Suprapubic skin (tissue), 4 donors: ENCODE measurements at regions not wholly inside any gene's neighbourhood (a gene's known extent, or its start where the extent isn't known, plus 50 kb on each side); places are given as distances from the start of the nearest gene placed in this dataset.

Source experiments
- DNase-seq, 2 donors: peaks; one replicate each; pipeline ENCODE4 v3.0.0-alpha.2; 2019; ENCODE audit warnings: low spot score in 2 of 2
- H3K27ac ChIP-seq: fragments of 200-600 bp; sonication (generic); one replicate; pipeline ENCODE4 v1.5.1; 2019
- H3K27me3 ChIP-seq: fragments of 200-600 bp; sonication (generic); one replicate; pipeline ENCODE4 v1.5.1; 2019
- H3K36me3 ChIP-seq: fragments of 200-600 bp; sonication (generic); one replicate; pipeline ENCODE4 v1.5.1; 2019
- H3K4me1 ChIP-seq: fragments of 200-600 bp; sonication (generic); one replicate; pipeline ENCODE4 v1.5.1; 2019
- H3K4me3 ChIP-seq: fragments of 200-600 bp; sonication (generic); one replicate; pipeline ENCODE4 v1.5.1; 2019; ENCODE audit warnings: mild to moderate bottlenecking
- H3K9me3 ChIP-seq: fragments of 200-600 bp; sonication (generic); one replicate; pipeline ENCODE4 v1.5.1; 2019
- EP300 ChIP-seq: sonication (generic); formaldehyde crosslinking; IDR thresholded peaks from one replicate; pipeline ENCODE4 v1.6.1; 2017; ENCODE audit warnings: antibody characterized with exemption
- POLR2A ChIP-seq, 2 donors: fragments of 450-650 bp; IDR thresholded peaks; one replicate each; pipeline ENCODE4 v1.6.1; 2017; ENCODE audit warnings: antibody characterized with exemption in 2 of 2, mild to moderate bottlenecking in 2 of 2, moderate library complexity in 2 of 2
- POLR2AphosphoS5 ChIP-seq, 3 donors: sonication (generic); formaldehyde crosslinking; IDR thresholded peaks; one replicate each; pipeline ENCODE4 v1.6.1; 2017; ENCODE audit warnings: antibody characterized with exemption in 3 of 3
- WGBS: methylation state at CpG from one replicate; pipeline ENCODE4 v1.1.5; 2018; 5-methylcytosine and 5-hydroxymethylcytosine counted together
- TF ChIP-seq, protein P1 (sequence below), 2 donors: fragments of 200-600 bp in 1 of 2; fragments of 450-650 bp in 1 of 2; sonication (generic) in 1 of 2; IDR thresholded peaks; one replicate each; pipeline ENCODE4 v1.5.1; 2016 to 2019; ENCODE audit warnings: antibody characterized with exemption in 2 of 2, mild to moderate bottlenecking in 1 of 2, moderate library complexity in 1 of 2

DNA sequence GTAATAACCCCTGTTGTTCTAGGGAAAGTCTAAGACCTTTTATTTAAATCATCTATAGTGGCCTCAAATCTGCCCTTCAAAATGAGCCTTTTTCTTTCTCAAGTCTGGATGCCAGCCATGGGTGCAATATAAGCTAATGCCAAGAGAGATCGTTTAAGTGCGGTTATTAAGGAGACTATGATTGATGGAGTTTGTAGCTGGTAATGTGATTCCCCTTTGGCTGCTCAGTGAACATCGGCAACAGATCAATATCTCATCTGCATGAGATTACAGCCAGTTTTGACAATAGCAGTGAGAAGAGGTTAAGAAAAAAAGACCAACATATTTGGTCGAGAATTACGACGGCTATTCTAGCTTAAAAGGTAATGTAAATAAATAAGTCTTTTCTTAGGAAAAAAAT lies 1049.4 kb upstream of the NUDT12 start:
- 61% methylated on average over 6 of the region's 6 CpGs for WGBS
- H3K27ac ChIP-seq, result no peak overlapping the region
- no peaks in the 10 kb centered on the region for H3K9me3 ChIP-seq
- no peaks in the 10 kb centered on the region for H3K27me3 ChIP-seq
- H3K36me3 ChIP-seq, result no peaks in the 10 kb centered on the region
- TF ChIP-seq EP300, result no peak
- TF ChIP-seq, protein P1, sequence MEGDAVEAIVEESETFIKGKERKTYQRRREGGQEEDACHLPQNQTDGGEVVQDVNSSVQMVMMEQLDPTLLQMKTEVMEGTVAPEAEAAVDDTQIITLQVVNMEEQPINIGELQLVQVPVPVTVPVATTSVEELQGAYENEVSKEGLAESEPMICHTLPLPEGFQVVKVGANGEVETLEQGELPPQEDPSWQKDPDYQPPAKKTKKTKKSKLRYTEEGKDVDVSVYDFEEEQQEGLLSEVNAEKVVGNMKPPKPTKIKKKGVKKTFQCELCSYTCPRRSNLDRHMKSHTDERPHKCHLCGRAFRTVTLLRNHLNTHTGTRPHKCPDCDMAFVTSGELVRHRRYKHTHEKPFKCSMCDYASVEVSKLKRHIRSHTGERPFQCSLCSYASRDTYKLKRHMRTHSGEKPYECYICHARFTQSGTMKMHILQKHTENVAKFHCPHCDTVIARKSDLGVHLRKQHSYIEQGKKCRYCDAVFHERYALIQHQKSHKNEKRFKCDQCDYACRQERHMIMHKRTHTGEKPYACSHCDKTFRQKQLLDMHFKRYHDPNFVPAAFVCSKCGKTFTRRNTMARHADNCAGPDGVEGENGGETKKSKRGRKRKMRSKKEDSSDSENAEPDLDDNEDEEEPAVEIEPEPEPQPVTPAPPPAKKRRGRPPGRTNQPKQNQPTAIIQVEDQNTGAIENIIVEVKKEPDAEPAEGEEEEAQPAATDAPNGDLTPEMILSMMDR (IDR thresholded peaks at IDR 0.05), result no peak
- H3K4me3 ChIP-seq, result no peak overlapping the region
- no peaks in the 10 kb centered on the region for H3K4me1 ChIP-seq
- DNase-seq, result no peak

DNA sequence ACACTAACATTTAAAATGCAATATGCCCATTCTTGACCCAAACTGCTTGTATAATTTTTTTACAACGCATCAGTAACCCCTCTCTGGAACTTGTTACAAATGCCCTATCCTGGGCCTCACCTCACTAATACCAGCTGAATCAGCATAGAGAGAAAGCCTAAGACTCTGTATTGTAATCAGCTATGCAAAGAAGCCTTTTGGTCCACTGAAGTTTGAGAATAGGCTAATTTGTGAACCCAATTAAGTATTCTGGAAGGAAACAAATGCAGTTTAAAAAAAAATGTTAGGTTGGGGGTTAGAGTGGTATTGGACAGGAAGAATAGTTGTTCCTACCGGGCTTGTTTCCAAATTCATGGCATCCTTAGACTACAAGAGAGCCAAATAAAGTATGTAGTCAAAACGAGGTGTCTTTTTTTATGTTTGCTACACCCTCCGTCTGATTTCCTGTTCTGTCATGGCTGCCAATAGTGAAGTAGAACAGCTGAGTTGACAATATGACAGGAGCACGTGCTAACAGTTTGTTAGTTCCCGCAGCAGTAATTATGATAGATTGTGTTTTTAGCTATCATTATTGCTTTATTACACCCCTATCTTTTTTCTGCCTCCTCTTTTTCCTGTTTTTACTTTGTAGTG lies 1048.7 kb upstream of the NUDT12 start:
- Histone ChIP-seq H3K36me3 (no peaks in the 10 kb centered on the region), H3K27ac (no peak overlapping the region), H3K9me3 (no peaks in the 10 kb centered on the region), H3K4me1 (no peaks in the 10 kb centered on the region), H3K27me3 (no peaks in the 10 kb centered on the region), H3K4me3 (no peak overlapping the region)
- WGBS, result 28% methylated on average over 6 of the region's 6 CpGs
- TF ChIP-seq EP300, result no peak
- TF ChIP-seq POLR2A (IDR thresholded peaks at IDR 0.05), result no peak
- TF ChIP-seq POLR2AphosphoS5 (IDR thresholded peaks at IDR 0.05), result no peak
- TF ChIP-seq, protein P1 (IDR thresholded peaks at IDR 0.05), result no peak
- DNase-seq, result no peak

DNA sequence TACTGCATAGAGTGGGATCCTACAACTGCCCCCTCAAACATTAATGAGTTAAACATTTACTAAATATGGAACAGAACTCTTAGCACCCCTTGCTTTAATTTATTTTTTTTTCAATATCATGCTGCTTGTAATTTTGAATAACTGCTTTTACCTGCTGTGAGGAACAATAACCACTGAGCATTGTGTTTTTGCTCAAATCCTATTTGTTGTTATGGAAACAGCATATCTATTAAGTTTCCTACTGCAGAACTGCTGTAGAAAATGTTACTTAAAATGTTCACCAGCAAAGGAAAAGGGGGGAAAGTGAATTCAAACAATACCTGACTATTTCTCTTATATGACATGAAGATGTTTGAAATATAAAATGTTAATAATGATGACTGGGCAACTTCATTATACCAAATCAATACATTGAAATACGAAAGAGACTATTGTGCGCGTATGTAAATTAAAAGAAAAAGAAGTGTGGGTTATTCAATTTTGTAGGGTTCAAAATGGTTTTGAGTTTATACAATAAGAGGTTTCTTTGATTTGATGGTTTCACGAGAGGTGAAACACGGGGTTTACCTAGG lies 1043.8 kb upstream of the NUDT12 start:
- Histone ChIP-seq H3K9me3 (no peaks in the 10 kb centered on the region), H3K27ac (no peak overlapping the region), H3K27me3 (no peaks in the 10 kb centered on the region), H3K4me1 (no peaks in the 10 kb centered on the region), H3K36me3 (no peaks in the 10 kb centered on the region), H3K4me3 (no peak overlapping the region)
- 76% methylated on average over 5 of the region's 5 CpGs for WGBS
- TF ChIP-seq, protein P1 (IDR thresholded peaks at IDR 0.05), result no peak
- TF ChIP-seq EP300 (no peak), POLR2A (IDR thresholded peaks at IDR 0.05) (no peak), POLR2AphosphoS5 (IDR thresholded peaks at IDR 0.05) (no peak)
- DNase-seq, result no peak

DNA sequence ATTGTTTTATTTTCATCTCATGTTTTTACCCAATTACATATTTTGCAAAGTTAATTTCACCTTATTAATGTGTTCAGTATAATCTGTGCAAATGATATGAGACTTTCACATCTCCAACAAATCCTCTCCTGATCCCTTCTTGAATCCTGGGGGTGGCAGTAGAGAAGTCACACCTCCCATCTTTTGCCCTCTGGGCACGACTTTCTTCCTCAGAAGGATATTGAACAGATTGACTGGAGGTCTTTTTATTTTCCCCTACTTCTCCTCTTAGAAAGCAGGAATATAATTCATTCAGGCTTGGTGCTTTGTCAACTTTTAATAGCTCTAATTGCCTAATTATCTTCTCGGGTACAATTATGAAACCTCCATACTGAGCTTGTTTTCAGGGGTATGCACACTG lies 1037.1 kb upstream of the NUDT12 start:
- no peaks in the 10 kb centered on the region for H3K27me3 ChIP-seq
- no peaks in the 10 kb centered on the region for H3K4me1 ChIP-seq
- H3K27ac ChIP-seq, result no peak overlapping the region
- H3K4me3 ChIP-seq, result no peak overlapping the region
- no peaks in the 10 kb centered on the region for H3K9me3 ChIP-seq
- TF ChIP-seq, protein P1 (IDR thresholded peaks at IDR 0.05), result no peak
- TF ChIP-seq POLR2A (IDR thresholded peaks at IDR 0.05), result no peak
- no peak for TF ChIP-seq EP300
- 72% methylated on average over 2 of the region's 2 CpGs for WGBS
- H3K36me3 ChIP-seq, result no peaks in the 10 kb centered on the region
- no peak for DNase-seq

DNA sequence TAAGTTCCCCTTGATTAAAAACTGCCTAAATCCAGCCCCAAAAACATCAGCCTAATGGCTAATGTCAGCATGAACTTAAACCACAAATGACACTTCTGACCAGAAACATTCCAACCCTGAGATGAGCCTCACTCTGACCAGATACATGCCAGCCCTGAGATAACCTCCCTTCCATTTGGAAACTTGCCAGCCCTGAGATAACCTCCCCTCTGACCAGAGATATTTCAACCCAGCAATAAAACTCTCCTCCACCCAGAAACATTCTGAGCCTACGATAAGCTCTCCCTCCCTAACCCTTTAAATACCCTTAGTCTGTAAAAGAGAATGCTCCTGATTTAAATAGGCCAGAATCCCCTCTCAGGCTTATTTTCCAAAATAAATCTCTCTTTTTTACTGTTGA lies 1035.7 kb upstream of the NUDT12 start:
- WGBS, result 0% methylated on average over 1 of the region's 1 CpG
- no peaks in the 10 kb centered on the region for H3K36me3 ChIP-seq
- H3K4me1 ChIP-seq, result no peaks in the 10 kb centered on the region
- H3K27ac ChIP-seq, result no peak overlapping the region
- H3K27me3 ChIP-seq, result no peaks in the 10 kb centered on the region
- H3K4me3 ChIP-seq, result no peak overlapping the region
- TF ChIP-seq POLR2A (IDR thresholded peaks at IDR 0.05) (no peak), POLR2AphosphoS5 (IDR thresholded peaks at IDR 0.05) (no peak), EP300 (no peak)
- TF ChIP-seq, protein P1 (IDR thresholded peaks at IDR 0.05), result no peak
- H3K9me3 ChIP-seq, result no peaks in the 10 kb centered on the region
- DNase-seq, result no peak
